Activated CD8-positive, alpha-beta T cell treated with anti-CD3 and anti-CD28 coated beads for 36 hours (primary cell): ENCODE measurements at regions not wholly inside any gene's neighbourhood (a gene's known extent, or its start where the extent isn't known, plus 50 kb on each side); places are given as distances from the start of the nearest gene placed in this dataset.

Source experiments
- ATAC-seq: fragments of 200-7000 bp; cut with Tn5 transposase; one replicate; pipeline ENCODE4 v1.10.0; 2021; ENCODE audit warnings: mild to moderate bottlenecking, moderate library complexity
- CTCF ChIA-PET: fragments of 350-600 bp; sonication (Branson Sonifier 250); formaldehyde crosslinking; loops from one replicate; lab custom pipeline; 2021; ENCODE audit warnings: antibody characterized with exemption; lab: Charles Lee
- POLR2A ChIA-PET: fragments of 350-600 bp; sonication (Branson Sonifier 250); formaldehyde crosslinking; loops from one replicate; lab custom pipeline; 2021; ENCODE audit warnings: antibody characterized with exemption; lab: Charles Lee
- DNase-seq: peaks from one replicate; pipeline ENCODE4 v3.0.0-alpha.2; 2020
- H3K27ac Mint-ChIP-seq: one replicate; pipeline ENCODE4 v1.8.0; 2021; ENCODE audit warnings: mild to moderate bottlenecking, mixed read lengths
- H3K27me3 Mint-ChIP-seq: one replicate; pipeline ENCODE4 v1.8.0; 2021; ENCODE audit warnings: mixed read lengths
- H3K36me3 Mint-ChIP-seq: one replicate; pipeline ENCODE4 v1.8.0; 2021; ENCODE audit warnings: low read depth, mixed read lengths
- H3K4me1 Mint-ChIP-seq: one replicate; pipeline ENCODE4 v1.8.0; 2021; ENCODE audit warnings: low read depth, mixed read lengths
- H3K4me3 Mint-ChIP-seq: one replicate; pipeline ENCODE4 v1.8.0; 2021; ENCODE audit warnings: mild to moderate bottlenecking, moderate library complexity, mixed read lengths
- H3K9me3 Mint-ChIP-seq: one replicate; pipeline ENCODE4 v1.8.0; 2021; ENCODE audit warnings: mixed read lengths
- CTCF ChIP-seq: fragments of 200-600 bp; IDR thresholded peaks from one replicate; pipeline ENCODE4 v1.8.0; 2022; ENCODE audit warnings: antibody characterized with exemption, mild to moderate bottlenecking
- intact Hi-C: fragments of 100-400 bp; cut with micrococcal nuclease; formaldehyde crosslinking; loops from one replicate; pipeline ENCODE4 v1.10.0; 2022

GRCh38 chr9:82129708-82130107, 141.1 kb downstream of the SPATA31D1 start:
- ChIA-PET POLR2A (no interaction called here), CTCF (no interaction called here)
- Mint-ChIP-seq H3K27me3 (no peaks in the 10 kb centered on the region), H3K4me3 (no peak overlapping the region), H3K4me1 (no peaks in the 10 kb centered on the region), H3K9me3 (no peaks in the 10 kb centered on the region), H3K36me3 (no peaks in the 10 kb centered on the region), H3K27ac (no peak overlapping the region)
- DNase-seq: no peak
- TF ChIP-seq CTCF: no peak
- intact Hi-C loops: no loop called here
- no peak for ATAC-seq

- DNase-seq (no peak), ATAC-seq (no peak)
- no peak for TF ChIP-seq CTCF
- H3K4me3 Mint-ChIP-seq: no peak overlapping the region
- H3K27me3 Mint-ChIP-seq: no peaks in the 10 kb centered on the region
- POLR2A ChIA-PET: no interaction called here
- no peaks in the 10 kb centered on the region for H3K36me3 Mint-ChIP-seq
- CTCF ChIA-PET: no interaction called here
- no peaks in the 10 kb centered on the region for H3K4me1 Mint-ChIP-seq
- no peak overlapping the region for H3K27ac Mint-ChIP-seq
- no peaks in the 10 kb centered on the region for H3K9me3 Mint-ChIP-seq
- intact Hi-C loops: no loop called here
Observed at GRCh38 chr9:82130331-82131042, 141.9 kb downstream of the SPATA31D1 start.

GRCh38 chr9:82131072-82131471, 142.5 kb downstream of the SPATA31D1 start:
- H3K4me3 Mint-ChIP-seq: no peak overlapping the region
- DNase-seq (no peak), ATAC-seq (no peak)
- no peak overlapping the region for H3K27ac Mint-ChIP-seq
- no peaks in the 10 kb centered on the region for H3K27me3 Mint-ChIP-seq
- H3K36me3 Mint-ChIP-seq: no peaks in the 10 kb centered on the region
- intact Hi-C loops: no loop called here
- POLR2A ChIA-PET: no interaction called here
- no peaks in the 10 kb centered on the region for H3K9me3 Mint-ChIP-seq
- H3K4me1 Mint-ChIP-seq: no peaks in the 10 kb centered on the region
- CTCF ChIA-PET: no interaction called here
- TF ChIP-seq CTCF: no peak

GRCh38 chr9:82132024-82132423, 143.5 kb downstream of the SPATA31D1 start:
- Mint-ChIP-seq H3K27ac (no peak overlapping the region), H3K9me3 (no peaks in the 10 kb centered on the region), H3K4me1 (no peaks in the 10 kb centered on the region), H3K27me3 (no peaks in the 10 kb centered on the region), H3K36me3 (no peaks in the 10 kb centered on the region), H3K4me3 (no peak overlapping the region)
- ATAC-seq (no peak), DNase-seq (no peak)
- CTCF ChIA-PET: no interaction called here
- POLR2A ChIA-PET: no interaction called here
- TF ChIP-seq CTCF: no peak
- intact Hi-C loops: no loop called here

GRCh38 chr9:82134010-82134409, 145.4 kb downstream of the SPATA31D1 start:
- Mint-ChIP-seq H3K36me3 (no peaks in the 10 kb centered on the region), H3K4me1 (no peaks in the 10 kb centered on the region), H3K9me3 (no peaks in the 10 kb centered on the region), H3K4me3 (no peak overlapping the region), H3K27ac (no peak overlapping the region), H3K27me3 (no peaks in the 10 kb centered on the region)
- ATAC-seq (no peak), DNase-seq (no peak)
- ChIA-PET POLR2A (no interaction called here), CTCF (no interaction called here)
- intact Hi-C loops: no loop called here
- no peak for TF ChIP-seq CTCF
